ENCODE measurements at regions not wholly inside any gene's neighbourhood (a gene's known extent, or its start where the extent isn't known, plus 50 kb on each side); places are given as distances from the start of the nearest gene placed in this dataset.

GRCh38 chr2:66272751-66273150 lies 162.2 kb upstream of the MEIS1 start:
- TF ChIP-seq USF1 (IDR thresholded peaks at IDR 0.05) (no peak), FOXM1 (IDR thresholded peaks at IDR 0.05; ENCODE audit: borderline replicate concordance, low read depth) (no peak), TEAD4 (IDR thresholded peaks at IDR 0.05) (no peak), YY1 (IDR thresholded peaks at IDR 0.05; ENCODE audit: low read depth) (no peak), TAF1 (IDR thresholded peaks at IDR 0.05; ENCODE audit: low read depth) (no peak), ZBTB7A (IDR thresholded peaks at IDR 0.05; ENCODE audit: low read depth) (no peak)
- TF ChIP-seq, protein P1, sequence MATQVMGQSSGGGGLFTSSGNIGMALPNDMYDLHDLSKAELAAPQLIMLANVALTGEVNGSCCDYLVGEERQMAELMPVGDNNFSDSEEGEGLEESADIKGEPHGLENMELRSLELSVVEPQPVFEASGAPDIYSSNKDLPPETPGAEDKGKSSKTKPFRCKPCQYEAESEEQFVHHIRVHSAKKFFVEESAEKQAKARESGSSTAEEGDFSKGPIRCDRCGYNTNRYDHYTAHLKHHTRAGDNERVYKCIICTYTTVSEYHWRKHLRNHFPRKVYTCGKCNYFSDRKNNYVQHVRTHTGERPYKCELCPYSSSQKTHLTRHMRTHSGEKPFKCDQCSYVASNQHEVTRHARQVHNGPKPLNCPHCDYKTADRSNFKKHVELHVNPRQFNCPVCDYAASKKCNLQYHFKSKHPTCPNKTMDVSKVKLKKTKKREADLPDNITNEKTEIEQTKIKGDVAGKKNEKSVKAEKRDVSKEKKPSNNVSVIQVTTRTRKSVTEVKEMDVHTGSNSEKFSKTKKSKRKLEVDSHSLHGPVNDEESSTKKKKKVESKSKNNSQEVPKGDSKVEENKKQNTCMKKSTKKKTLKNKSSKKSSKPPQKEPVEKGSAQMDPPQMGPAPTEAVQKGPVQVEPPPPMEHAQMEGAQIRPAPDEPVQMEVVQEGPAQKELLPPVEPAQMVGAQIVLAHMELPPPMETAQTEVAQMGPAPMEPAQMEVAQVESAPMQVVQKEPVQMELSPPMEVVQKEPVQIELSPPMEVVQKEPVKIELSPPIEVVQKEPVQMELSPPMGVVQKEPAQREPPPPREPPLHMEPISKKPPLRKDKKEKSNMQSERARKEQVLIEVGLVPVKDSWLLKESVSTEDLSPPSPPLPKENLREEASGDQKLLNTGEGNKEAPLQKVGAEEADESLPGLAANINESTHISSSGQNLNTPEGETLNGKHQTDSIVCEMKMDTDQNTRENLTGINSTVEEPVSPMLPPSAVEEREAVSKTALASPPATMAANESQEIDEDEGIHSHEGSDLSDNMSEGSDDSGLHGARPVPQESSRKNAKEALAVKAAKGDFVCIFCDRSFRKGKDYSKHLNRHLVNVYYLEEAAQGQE (IDR thresholded peaks at IDR 0.05; ENCODE audit: low read depth), result no peak

DNA sequence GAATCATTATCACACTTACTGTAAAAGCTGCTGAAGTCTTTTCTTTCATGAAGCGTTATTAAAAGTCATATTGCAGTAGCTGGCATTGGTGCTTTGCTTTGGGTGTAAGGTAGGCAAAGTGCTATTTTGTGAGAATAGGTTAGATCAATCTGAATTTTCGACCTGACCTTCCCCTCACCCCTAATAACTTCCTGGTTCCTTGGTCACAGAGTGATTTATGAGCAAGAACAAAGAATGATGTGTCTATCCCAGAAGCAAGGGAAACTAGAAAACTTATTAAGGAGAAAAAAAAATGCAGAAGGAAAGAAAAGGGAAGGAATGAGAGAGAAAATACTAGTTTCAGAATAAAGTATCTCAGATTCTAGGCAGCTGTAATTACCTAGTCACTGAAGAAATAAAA lies 163.1 kb upstream of the MEIS1 start:
- no peak for TF ChIP-seq CEBPB (IDR thresholded peaks at IDR 0.05)
- no peak for TF ChIP-seq FOXM1 (IDR thresholded peaks at IDR 0.05; ENCODE audit: borderline replicate concordance, low read depth)
- TF ChIP-seq, protein P1 (IDR thresholded peaks at IDR 0.05; ENCODE audit: low read depth), result no peak
- no peak for TF ChIP-seq RAD21 (IDR thresholded peaks at IDR 0.05; ENCODE audit: low read depth)
- TF ChIP-seq TCF12 (IDR thresholded peaks at IDR 0.05; ENCODE audit: low read depth), result no peak
- TF ChIP-seq YY1 (IDR thresholded peaks at IDR 0.05; ENCODE audit: low read depth), result no peak
- TF ChIP-seq ZBTB7A (IDR thresholded peaks at IDR 0.05; ENCODE audit: low read depth), result no peak
- TF ChIP-seq EGR1 (IDR thresholded peaks at IDR 0.05), result no peak
- no peak for TF ChIP-seq TAF1 (IDR thresholded peaks at IDR 0.05; ENCODE audit: low read depth)
- TF ChIP-seq NFIC (IDR thresholded peaks at IDR 0.05), result no peak
- no peak for TF ChIP-seq EP300 (IDR thresholded peaks at IDR 0.05; ENCODE audit: borderline replicate concordance)
- TF ChIP-seq MAX (IDR thresholded peaks at IDR 0.05), result no peak
- TF ChIP-seq TEAD4 (IDR thresholded peaks at IDR 0.05), result no peak
- no peak for TF ChIP-seq CREB1 (IDR thresholded peaks at IDR 0.05; ENCODE audit: low read depth)
- no peak for TF ChIP-seq USF1 (IDR thresholded peaks at IDR 0.05)

- TF ChIP-seq USF1 (IDR thresholded peaks at IDR 0.05), result no peak
- TF ChIP-seq RAD21 (IDR thresholded peaks at IDR 0.05; ENCODE audit: low read depth), result no peak
- TF ChIP-seq, protein P1 (IDR thresholded peaks at IDR 0.05; ENCODE audit: low read depth), result no peak
- no peak for TF ChIP-seq TCF12 (IDR thresholded peaks at IDR 0.05; ENCODE audit: low read depth)
Measured at GRCh38 chr2:66270247-66270646, 164.7 kb upstream of the MEIS1 start.

DNA sequence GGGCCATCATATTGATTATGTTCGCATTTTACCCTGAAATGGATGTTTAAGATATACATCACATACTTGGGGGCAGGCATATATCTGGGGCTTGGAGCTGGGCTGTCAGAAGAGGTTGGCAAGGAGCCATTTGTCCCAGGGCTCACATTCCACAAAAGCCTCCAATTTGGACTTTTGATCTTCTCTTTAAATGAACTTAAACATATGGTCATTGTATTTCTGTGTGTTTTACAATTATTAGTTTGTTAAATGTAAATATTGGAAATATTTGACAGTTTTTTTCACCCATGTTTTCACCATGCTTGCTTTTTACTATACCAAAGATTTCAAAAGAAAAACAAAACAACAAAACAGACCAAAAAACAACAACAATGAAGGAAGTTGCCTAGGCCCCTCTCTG lies 165.8 kb upstream of the MEIS1 start:
- TF ChIP-seq TCF12 (IDR thresholded peaks at IDR 0.05; ENCODE audit: low read depth) (no peak), USF1 (IDR thresholded peaks at IDR 0.05) (no peak), RAD21 (IDR thresholded peaks at IDR 0.05; ENCODE audit: low read depth) (no peak), FOXM1 (IDR thresholded peaks at IDR 0.05; ENCODE audit: borderline replicate concordance, low read depth) (no peak), TEAD4 (IDR thresholded peaks at IDR 0.05) (no peak), YY1 (IDR thresholded peaks at IDR 0.05; ENCODE audit: low read depth) (no peak), ZBTB7A (IDR thresholded peaks at IDR 0.05; ENCODE audit: low read depth) (no peak), CREB1 (IDR thresholded peaks at IDR 0.05; ENCODE audit: low read depth) (no peak), EGR1 (IDR thresholded peaks at IDR 0.05) (no peak), EP300 (IDR thresholded peaks at IDR 0.05; ENCODE audit: borderline replicate concordance) (no peak), NFIC (IDR thresholded peaks at IDR 0.05) (no peak), TAF1 (IDR thresholded peaks at IDR 0.05; ENCODE audit: low read depth) (no peak), CEBPB (IDR thresholded peaks at IDR 0.05) (no peak), MAX (IDR thresholded peaks at IDR 0.05) (no peak)
- TF ChIP-seq, protein P1 (IDR thresholded peaks at IDR 0.05; ENCODE audit: low read depth), result no peak
